NCI-H82 treated with DMSO at 0.1 percent for 48 hours (cell line): ENCODE measurements at regions not wholly inside any gene's neighbourhood (a gene's known extent, or its start where the extent isn't known, plus 50 kb on each side); places are given as distances from the start of the nearest gene placed in this dataset.
"Not testable (repeated sequence)": the region's sequence is repeated elsewhere in the genome, so short reads cannot be mapped to it uniquely, and the experiment has no call there.

Experiments used
- DNase-seq: peaks from one replicate; lab custom pipeline; 2025; ENCODE audit not compliant: unreplicated experiment; lab: John Stamatoyannopoulos, UW

GRCh38 chr18:75862458-75862857 is 435.0 kb upstream of the SMIM21 start:
- DNase-seq: no peak

- no peak for DNase-seq
Measured at GRCh38 chr18:75860166-75860565, 432.7 kb upstream of the SMIM21 start.

GRCh38 chr18:75859533-75859932 is 432.0 kb upstream of the SMIM21 start:
- no peak for DNase-seq

GRCh38 chr18:75858754-75859153 is 431.3 kb upstream of the SMIM21 start:
- DNase-seq: no peak

- no peak for DNase-seq
Measured at GRCh38 chr18:75857558-75857957, 430.1 kb upstream of the SMIM21 start.

GRCh38 chr18:75854808-75855207 is 427.3 kb upstream of the SMIM21 start:
- no peak for DNase-seq

- no peak for DNase-seq
Measured at GRCh38 chr18:75854174-75854573, 426.7 kb upstream of the SMIM21 start.

GRCh38 chr18:75846321-75846720 is 418.8 kb upstream of the SMIM21 start:
- no peak for DNase-seq

- no peak for DNase-seq
Measured at GRCh38 chr18:75845413-75845812, 417.9 kb upstream of the SMIM21 start.

GRCh38 chr18:75844146-75844545 is 416.6 kb upstream of the SMIM21 start:
- no peak for DNase-seq

- DNase-seq: no peak
Measured at GRCh38 chr18:75840131-75840530, 412.6 kb upstream of the SMIM21 start.

GRCh38 chr18:75839686-75840085 is 412.2 kb upstream of the SMIM21 start:
- DNase-seq: not testable (repeated sequence)

GRCh38 chr18:75839041-75839440 is 411.5 kb upstream of the SMIM21 start:
- DNase-seq: no peak

- no peak for DNase-seq
Measured at GRCh38 chr18:75837316-75837715, 409.8 kb upstream of the SMIM21 start.

- no peak for DNase-seq
Measured at GRCh38 chr18:75836516-75836915, 409.0 kb upstream of the SMIM21 start.

GRCh38 chr18:75831960-75832359 is 404.5 kb upstream of the SMIM21 start:
- DNase-seq: no peak

GRCh38 chr18:75830828-75831227 is 403.3 kb upstream of the SMIM21 start:
- DNase-seq: no peak

- peak; percentile 41 for DNase-seq
Measured at GRCh38 chr18:75829091-75829490, 401.6 kb upstream of the SMIM21 start.

- peak; percentile 93 for DNase-seq
Measured at GRCh38 chr18:75828379-75828778, 400.9 kb upstream of the SMIM21 start.

GRCh38 chr18:75827751-75828287 is 400.3 kb upstream of the SMIM21 start:
- no peak for DNase-seq

GRCh38 chr18:75824661-75825060 is 397.2 kb upstream of the SMIM21 start:
- DNase-seq: no peak

GRCh38 chr18:75823471-75823870 is 396.0 kb upstream of the SMIM21 start:
- DNase-seq: no peak

- DNase-seq: peak; percentile 46
Measured at GRCh38 chr18:75818383-75818782, 390.9 kb upstream of the SMIM21 start.

GRCh38 chr18:75815767-75816166 is 388.3 kb upstream of the SMIM21 start:
- no peak for DNase-seq
